ENCODE measurements at regions not wholly inside any gene's neighbourhood (a gene's known extent, or its start where the extent isn't known, plus 50 kb on each side); places are given as distances from the start of the nearest gene placed in this dataset.

DNA sequence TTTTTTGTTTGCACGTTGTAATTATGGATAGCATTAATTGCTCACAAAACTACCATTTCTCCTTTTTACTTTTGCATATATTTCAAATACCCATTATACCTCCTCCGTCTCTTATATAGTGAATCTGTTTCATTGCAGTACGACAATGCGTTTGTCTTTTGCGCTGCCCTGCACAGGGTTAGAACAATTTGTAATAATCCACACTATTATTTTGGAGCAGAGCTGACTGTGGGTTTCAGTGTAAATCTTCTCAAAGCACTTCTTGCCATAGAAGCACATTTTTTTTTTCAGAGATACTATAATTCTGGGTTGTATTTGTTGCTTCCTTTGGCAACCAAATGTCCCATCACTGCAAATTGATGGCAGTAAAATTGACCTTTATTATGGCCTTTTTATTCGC is 451.8 kb upstream of the STXBP6 start:
- Histone ChIP-seq H3K4me1 (ENCODE audit: insufficient read depth, low read length) (no peaks in the 10 kb centered on the region), H4K91ac (ENCODE audit: insufficient read length, low read depth, low read length) (no peak overlapping the region), H2BK5ac (ENCODE audit: insufficient read length, low read length) (no peak overlapping the region), H3K27me3 (ENCODE audit: insufficient read depth, low read length) (no peaks in the 10 kb centered on the region), H3K4me2 (ENCODE audit: insufficient read depth, insufficient read length, low read length) (no peak overlapping the region), H3K9me3 (ENCODE audit: control insufficient read depth, low read depth, low read length) (no peaks in the 10 kb centered on the region), H3K23me2 (ENCODE audit: insufficient read length, low read depth, low read length, poor library complexity, severe bottlenecking) (no peaks in the 10 kb centered on the region), H4K20me1 (ENCODE audit: control insufficient read depth, insufficient read depth, insufficient read length) (no peaks in the 10 kb centered on the region), H2AK5ac (ENCODE audit: insufficient read length, low read length) (no peak overlapping the region), H3K56ac (ENCODE audit: insufficient read length, low read depth, low read length) (no peak overlapping the region), H3K14ac (ENCODE audit: insufficient read depth, low read length) (no peak overlapping the region), H2BK120ac (ENCODE audit: low read depth, low read length, poor library complexity, severe bottlenecking) (no peak overlapping the region), H3K4ac (ENCODE audit: low read depth, low read length) (no peak overlapping the region), H2BK15ac (ENCODE audit: low read depth, low read length) (no peak overlapping the region), H3K79me2 (ENCODE audit: insufficient read depth, low read length) (no peaks in the 10 kb centered on the region), H2BK12ac (ENCODE audit: insufficient read length, low read depth, low read length) (no peak overlapping the region), H4K5ac (ENCODE audit: insufficient read length, low read depth, low read length) (no peak overlapping the region), H3K9ac (ENCODE audit: extremely low read depth, insufficient read length, low read length) (no peak overlapping the region), H3K23ac (ENCODE audit: insufficient read length, low read depth, low read length) (no peak overlapping the region), H4K8ac (replicated peaks; ENCODE audit: insufficient read length, low read depth, low read length) (no peak overlapping the region), H3T11ph (ENCODE audit: low read length) (no peak overlapping the region), H3K79me1 (ENCODE audit: insufficient read depth, low read depth, low read length, poor library complexity, severe bottlenecking) (no peaks in the 10 kb centered on the region), H2AFZ (ENCODE audit: low read length) (no peak overlapping the region), H3K18ac (ENCODE audit: insufficient read length, low read depth, low read length) (no peak overlapping the region), H3K27ac (ENCODE audit: insufficient read length, low read depth, low read length) (no peak overlapping the region), H2BK20ac (ENCODE audit: low read depth, low read length, poor library complexity, severe bottlenecking) (no peak overlapping the region)
- no peak for TF ChIP-seq CTCF (conservative IDR thresholded peaks at IDR 0.05)
- no peaks in the 10 kb centered on the region for H3K36me3 Mint-ChIP-seq (ENCODE audit: insufficient read depth in 1 of 3, low read depth in 3 of 3)
- WGBS (ENCODE audit: extremely low coverage, insufficient read length, low lambda C conversion rate), result 100% methylated on average over 1 of the region's 6 CpGs
- no peak for DNase-seq
- H3K9me3 Mint-ChIP-seq, result no peaks in the 10 kb centered on the region; a peak in 1 of 5 replicates
- H3K4me1 Mint-ChIP-seq, result peaks cover 0 to 3% of the 10 kb centered on the region in 2 experiments; a peak in 2 of 4 replicates
- no peak overlapping the region for H3K27ac Mint-ChIP-seq
- no peak overlapping the region for H3K4me3 Mint-ChIP-seq
- H3K27me3 Mint-ChIP-seq (ENCODE audit: low read depth), result peaks cover 1% of the 10 kb centered on the region; the same call in 1 of the 2 replicates
